ENCODE measurements at regions not wholly inside any gene's neighbourhood (a gene's known extent, or its start where the extent isn't known, plus 50 kb on each side); places are given as distances from the start of the nearest gene placed in this dataset.

DNA sequence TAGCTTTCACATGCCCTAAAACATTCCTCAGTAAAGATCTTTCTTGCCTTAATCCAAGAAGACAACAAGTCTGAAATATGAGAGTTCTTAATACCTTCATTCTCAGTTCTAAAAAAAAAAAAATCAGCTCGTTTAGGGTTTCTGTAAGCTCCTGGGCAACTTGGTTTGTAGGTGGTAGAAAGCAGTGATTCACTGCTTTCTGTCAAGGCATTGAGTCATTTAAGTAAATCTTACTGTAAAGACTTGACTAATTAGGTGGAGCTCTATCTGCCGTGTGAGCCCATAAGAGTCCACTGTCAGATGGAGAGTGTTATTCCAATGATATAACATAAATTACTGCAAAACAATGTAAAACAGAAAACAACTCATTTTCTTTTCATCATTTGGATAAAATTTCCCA is 56.1 kb upstream of the MAST4 start:
- POLR2A ChIA-PET: no interaction called here
- H3K4me1 Mint-ChIP-seq (ENCODE audit: low read depth): no peaks in the 10 kb centered on the region
- no peak for DNase-seq

DNA sequence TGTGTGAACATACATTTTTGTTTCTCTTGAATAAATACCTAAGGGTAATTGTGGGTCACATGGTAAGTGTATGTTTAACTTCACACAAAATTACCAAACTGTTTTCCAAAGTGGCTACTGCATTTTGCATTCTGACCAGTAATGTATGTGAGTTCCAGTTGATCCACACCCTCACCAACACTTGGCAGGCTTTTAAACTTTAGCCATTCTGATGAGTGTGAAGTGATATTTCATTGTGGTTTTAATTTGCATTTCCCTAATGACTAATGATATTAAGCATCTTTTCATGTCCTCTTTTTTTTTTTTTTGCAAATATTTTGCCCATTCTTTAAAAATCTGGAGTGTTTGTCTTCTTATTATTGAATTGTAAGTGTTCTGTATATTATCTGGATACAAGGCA is 53.5 kb upstream of the MAST4 start:
- Mint-ChIP-seq H3K36me3 (ENCODE audit: low read depth) (no peaks in the 10 kb centered on the region), H3K4me1 (ENCODE audit: low read depth) (no peaks in the 10 kb centered on the region), H3K4me3 (no peak overlapping the region), H3K9me3 (ENCODE audit: insufficient read depth) (no peaks in the 10 kb centered on the region), H3K27ac (no peak overlapping the region), H3K27me3 (ENCODE audit: low read depth) (peaks cover 6% of the 10 kb centered on the region)
- no peak for ATAC-seq
- no peak for DNase-seq
- ChIA-PET CTCF (no interaction called here), POLR2A (no interaction called here)

More for the DNA sequence above, 56.1 kb upstream of the MAST4 start:
- no peaks in the 10 kb centered on the region for H3K36me3 Mint-ChIP-seq (ENCODE audit: low read depth)
- CTCF ChIA-PET: no interaction called here
- H3K27me3 Mint-ChIP-seq (ENCODE audit: low read depth): peaks cover 6% of the 10 kb centered on the region
- H3K27ac Mint-ChIP-seq: no peak overlapping the region
- H3K9me3 Mint-ChIP-seq (ENCODE audit: insufficient read depth): no peaks in the 10 kb centered on the region
- H3K4me3 Mint-ChIP-seq: no peak overlapping the region
- ATAC-seq: no peak
